HG03571 (cell line): ENCODE measurements at regions not wholly inside any gene's neighbourhood (a gene's known extent, or its start where the extent isn't known, plus 50 kb on each side); places are given as distances from the start of the nearest gene placed in this dataset.
"Not testable (repeated sequence)": the region's sequence is repeated elsewhere in the genome, so short reads cannot be mapped to it uniquely, and the experiment has no call there.

Source experiments
- ATAC-seq: cut with Tn5 transposase; IDR thresholded peaks from one replicate; pipeline ENCODE4 v1.9.1; 2021; ENCODE audit not compliant: unreplicated experiment

GRCh38 chr4:184282895-184283654, 65.4 kb upstream of the ENPP6 start:
- peak; percentile 56 for ATAC-seq

GRCh38 chr4:184282251-184282713, 64.6 kb upstream of the ENPP6 start:
- peak; percentile 29 for ATAC-seq

GRCh38 chr4:184281231-184282139, 63.8 kb upstream of the ENPP6 start:
- peak; percentile 20 for ATAC-seq

- peak; percentile 22 for ATAC-seq
These were observed 63.0 kb upstream of the ENPP6 start for GRCh38 chr4:184280591-184281071.

- no peak for ATAC-seq
These were observed 62.5 kb upstream of the ENPP6 start for GRCh38 chr4:184280137-184280536.

- no peak for ATAC-seq
These were observed 61.9 kb upstream of the ENPP6 start for GRCh38 chr4:184279496-184280061.

- ATAC-seq, result not testable (repeated sequence)
These were observed 60.1 kb upstream of the ENPP6 start for GRCh38 chr4:184277769-184278168.

GRCh38 chr4:184277010-184277409, 59.3 kb upstream of the ENPP6 start:
- ATAC-seq, result not testable (repeated sequence)

GRCh38 chr4:184276346-184276745, 58.7 kb upstream of the ENPP6 start:
- not testable (repeated sequence) for ATAC-seq

GRCh38 chr4:184275766-184276165, 58.1 kb upstream of the ENPP6 start:
- no peak for ATAC-seq

GRCh38 chr4:184274286-184274951, 56.7 kb upstream of the ENPP6 start:
- ATAC-seq, result no peak

- ATAC-seq, result no peak
These were observed 55.8 kb upstream of the ENPP6 start for GRCh38 chr4:184273166-184274147.

GRCh38 chr4:184270808-184271413, 53.2 kb upstream of the ENPP6 start:
- no peak for ATAC-seq

- no peak for ATAC-seq
These were observed 52.3 kb upstream of the ENPP6 start for GRCh38 chr4:184269879-184270430.

- no peak for ATAC-seq
These were observed 51.0 kb upstream of the ENPP6 start for GRCh38 chr4:184268584-184269160.

GRCh38 chr4:184267673-184268583, 50.3 kb upstream of the ENPP6 start:
- ATAC-seq, result peak; percentile 75
